ENCODE measurements at regions not wholly inside any gene's neighbourhood (a gene's known extent, or its start where the extent isn't known, plus 50 kb on each side); places are given as distances from the start of the nearest gene placed in this dataset.
"Not testable (repeated sequence)": the region's sequence is repeated elsewhere in the genome, so short reads cannot be mapped to it uniquely, and the experiment has no call there.

- H3K9me3 Mint-ChIP-seq: no peaks in the 10 kb centered on the region
- TF ChIP-seq, protein P1, sequence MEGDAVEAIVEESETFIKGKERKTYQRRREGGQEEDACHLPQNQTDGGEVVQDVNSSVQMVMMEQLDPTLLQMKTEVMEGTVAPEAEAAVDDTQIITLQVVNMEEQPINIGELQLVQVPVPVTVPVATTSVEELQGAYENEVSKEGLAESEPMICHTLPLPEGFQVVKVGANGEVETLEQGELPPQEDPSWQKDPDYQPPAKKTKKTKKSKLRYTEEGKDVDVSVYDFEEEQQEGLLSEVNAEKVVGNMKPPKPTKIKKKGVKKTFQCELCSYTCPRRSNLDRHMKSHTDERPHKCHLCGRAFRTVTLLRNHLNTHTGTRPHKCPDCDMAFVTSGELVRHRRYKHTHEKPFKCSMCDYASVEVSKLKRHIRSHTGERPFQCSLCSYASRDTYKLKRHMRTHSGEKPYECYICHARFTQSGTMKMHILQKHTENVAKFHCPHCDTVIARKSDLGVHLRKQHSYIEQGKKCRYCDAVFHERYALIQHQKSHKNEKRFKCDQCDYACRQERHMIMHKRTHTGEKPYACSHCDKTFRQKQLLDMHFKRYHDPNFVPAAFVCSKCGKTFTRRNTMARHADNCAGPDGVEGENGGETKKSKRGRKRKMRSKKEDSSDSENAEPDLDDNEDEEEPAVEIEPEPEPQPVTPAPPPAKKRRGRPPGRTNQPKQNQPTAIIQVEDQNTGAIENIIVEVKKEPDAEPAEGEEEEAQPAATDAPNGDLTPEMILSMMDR (IDR thresholded peaks at IDR 0.05): no peak
- Histone ChIP-seq H3K36me3 (ENCODE audit: insufficient read depth, low read length) (no peaks in the 10 kb centered on the region), H3K4me3 (ENCODE audit: low read length) (no peak overlapping the region), H3K9me3 (ENCODE audit: control insufficient read depth in 1 of 2, insufficient read depth in 1 of 2, low read length in 2 of 2) (peaks cover 0 to 6% of the 10 kb centered on the region in 2 experiments), H3K27ac (ENCODE audit: low read depth in 1 of 2, low read length in 2 of 2) (no peak overlapping the region), H3K4me1 (ENCODE audit: insufficient read depth, low read length) (no peaks in the 10 kb centered on the region), H3K27me3 (ENCODE audit: control insufficient read depth in 1 of 2, insufficient read depth in 2 of 2, low read length in 2 of 2) (no peaks in the 10 kb centered on the region)
- intact Hi-C loops (cut with DNase I, micrococcal nuclease): no loop called here
- no peak for DNase-seq
- CTCF ChIA-PET: no interaction called here
- H3K36me3 Mint-ChIP-seq (ENCODE audit: low read depth): no peaks in the 10 kb centered on the region
- no peak overlapping the region for H3K27ac Mint-ChIP-seq
- H3K4me1 Mint-ChIP-seq (ENCODE audit: low read depth): no peaks in the 10 kb centered on the region
- no peak for ATAC-seq (ENCODE audit: poor library complexity)
- POLR2A ChIA-PET: no interaction called here
- no peaks in the 10 kb centered on the region for H3K27me3 Mint-ChIP-seq
- H3K4me3 Mint-ChIP-seq: no peak overlapping the region
Measured at GRCh38 chr1:83118472-83118871, 880.5 kb downstream of the TTLL7 start.

DNA sequence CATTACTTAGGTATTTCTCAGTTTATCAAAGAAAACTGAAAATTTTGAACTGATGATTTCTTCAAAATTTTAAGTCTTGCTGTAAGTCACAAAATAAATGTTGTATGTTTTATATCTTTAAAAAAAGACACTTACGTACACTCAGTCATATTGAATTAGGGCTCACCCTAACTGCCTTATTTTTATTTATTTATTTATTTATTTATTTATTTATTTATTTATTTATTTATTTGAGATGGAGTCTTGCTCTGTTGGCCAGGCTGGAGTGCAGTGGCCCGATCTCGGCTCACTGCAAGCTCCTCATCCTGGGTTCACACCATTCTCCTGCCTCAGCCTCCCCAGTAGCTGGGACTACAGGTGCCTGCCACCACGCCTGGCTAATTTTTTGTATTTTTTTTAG lies 881.9 kb downstream of the TTLL7 start:
- H3K4me3 ChIP-seq (ENCODE audit: low read length); H3K27ac Mint-ChIP-seq; DNase-seq; H3K4me1 Mint-ChIP-seq (ENCODE audit: low read depth); H3K27ac ChIP-seq (ENCODE audit: low read depth in 1 of 2, low read length in 2 of 2); H3K27me3 Mint-ChIP-seq; CTCF ChIA-PET; H3K9me3 Mint-ChIP-seq; H3K4me3 Mint-ChIP-seq; intact Hi-C loops (cut with DNase I, micrococcal nuclease); POLR2A ChIA-PET; H3K36me3 Mint-ChIP-seq (ENCODE audit: low read depth); H3K36me3 ChIP-seq (ENCODE audit: insufficient read depth, low read length); H3K9me3 ChIP-seq (ENCODE audit: control insufficient read depth in 1 of 2, insufficient read depth in 1 of 2, low read length in 2 of 2); ATAC-seq (ENCODE audit: poor library complexity); H3K27me3 ChIP-seq (ENCODE audit: control insufficient read depth in 1 of 2, insufficient read depth in 2 of 2, low read length in 2 of 2); H3K4me1 ChIP-seq (ENCODE audit: insufficient read depth, low read length): not testable (repeated sequence)

DNA sequence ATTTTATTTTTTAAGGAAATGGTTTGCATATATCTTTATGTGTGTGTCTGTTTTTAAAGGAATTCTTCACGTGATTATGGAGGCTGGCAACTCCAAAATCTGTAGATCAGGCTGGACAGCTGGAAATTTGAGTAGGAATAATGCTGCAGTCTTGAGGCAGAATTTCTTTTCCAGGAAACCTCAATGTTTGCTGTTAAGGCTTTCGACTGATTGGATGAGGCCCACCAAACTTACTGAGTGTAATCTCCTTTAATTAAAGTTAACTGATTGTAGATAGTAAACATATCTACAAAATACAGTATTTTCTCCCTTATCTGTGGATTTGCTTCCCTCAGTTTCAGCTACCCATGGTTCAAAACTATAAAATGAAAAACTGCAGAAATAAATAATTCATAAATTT lies 883.1 kb downstream of the TTLL7 start:
- TF ChIP-seq, protein P1 (IDR thresholded peaks at IDR 0.05): no peak
- H3K27ac Mint-ChIP-seq: no peak overlapping the region
- H3K4me3 Mint-ChIP-seq: no peak overlapping the region
- H3K27me3 Mint-ChIP-seq: no peaks in the 10 kb centered on the region
- ATAC-seq (ENCODE audit: poor library complexity) (no peak), DNase-seq (no peak)
- no peaks in the 10 kb centered on the region for H3K27me3 ChIP-seq (ENCODE audit: control insufficient read depth in 1 of 2, insufficient read depth in 2 of 2, low read length in 2 of 2)
- H3K36me3 ChIP-seq (ENCODE audit: insufficient read depth, low read length): no peaks in the 10 kb centered on the region
- no peaks in the 10 kb centered on the region for H3K9me3 Mint-ChIP-seq
- no peak overlapping the region for H3K27ac ChIP-seq (ENCODE audit: low read depth in 1 of 2, low read length in 2 of 2)
- H3K9me3 ChIP-seq (ENCODE audit: control insufficient read depth in 1 of 2, insufficient read depth in 1 of 2, low read length in 2 of 2): peaks cover 0 to 6% of the 10 kb centered on the region in 2 experiments
- CTCF ChIA-PET: no interaction called here
- H3K4me3 ChIP-seq (ENCODE audit: low read length): no peak overlapping the region
- POLR2A ChIA-PET: no interaction called here
- no peaks in the 10 kb centered on the region for H3K36me3 Mint-ChIP-seq (ENCODE audit: low read depth)
- no peaks in the 10 kb centered on the region for H3K4me1 ChIP-seq (ENCODE audit: insufficient read depth, low read length)
- intact Hi-C loops (cut with DNase I, micrococcal nuclease): no loop called here
- H3K4me1 Mint-ChIP-seq (ENCODE audit: low read depth): no peaks in the 10 kb centered on the region

- Histone ChIP-seq H3K27me3 (ENCODE audit: control insufficient read depth in 1 of 2, insufficient read depth in 2 of 2, low read length in 2 of 2) (no peaks in the 10 kb centered on the region), H3K9me3 (ENCODE audit: control insufficient read depth in 1 of 2, insufficient read depth in 1 of 2, low read length in 2 of 2) (peaks cover 0 to 6% of the 10 kb centered on the region in 2 experiments), H3K27ac (ENCODE audit: low read depth in 1 of 2, low read length in 2 of 2) (no peak overlapping the region), H3K4me1 (ENCODE audit: insufficient read depth, low read length) (no peaks in the 10 kb centered on the region), H3K4me3 (ENCODE audit: low read length) (no peak overlapping the region), H3K36me3 (ENCODE audit: insufficient read depth, low read length) (no peaks in the 10 kb centered on the region)
- intact Hi-C loops (cut with DNase I, micrococcal nuclease): no loop called here
- DNase-seq (no peak), ATAC-seq (ENCODE audit: poor library complexity) (no peak)
- ChIA-PET CTCF (no interaction called here), POLR2A (no interaction called here)
- Mint-ChIP-seq H3K4me3 (no peak overlapping the region), H3K36me3 (ENCODE audit: low read depth) (no peaks in the 10 kb centered on the region), H3K4me1 (ENCODE audit: low read depth) (no peaks in the 10 kb centered on the region), H3K27me3 (no peaks in the 10 kb centered on the region), H3K27ac (no peak overlapping the region), H3K9me3 (no peaks in the 10 kb centered on the region)
- TF ChIP-seq, protein P1 (IDR thresholded peaks at IDR 0.05): no peak
Measured at GRCh38 chr1:83114136-83114834, 884.6 kb downstream of the TTLL7 start.
